Chondrocyte (in vitro differentiated cells): ENCODE measurements at regions not wholly inside any gene's neighbourhood (a gene's known extent, or its start where the extent isn't known, plus 50 kb on each side); places are given as distances from the start of the nearest gene placed in this dataset.

ENCODE experiments used
- DNase-seq: peaks from one replicate; pipeline ENCODE4 v3.0.0; 2021; ENCODE audit warnings: mixed read lengths, low spot score
- H3K27ac Mint-ChIP-seq: one replicate; pipeline ENCODE4 v1.8.0; 2021; ENCODE audit warnings: mild to moderate bottlenecking, moderate library complexity, mixed read lengths; ENCODE audit not compliant: unreplicated experiment
- H3K27me3 Mint-ChIP-seq: 2 replicates; pipeline ENCODE4 v1.8.0; 2021; ENCODE audit warnings: low read depth, mixed read lengths
- H3K36me3 Mint-ChIP-seq: 2 replicates; pipeline ENCODE4 v1.8.0; 2021; ENCODE audit warnings: low read depth, mixed read lengths
- H3K4me1 Mint-ChIP-seq: 2 replicates; pipeline ENCODE4 v1.8.0; 2021; ENCODE audit warnings: low read depth, mild to moderate bottlenecking, mixed read lengths
- H3K4me3 Mint-ChIP-seq: one replicate; pipeline ENCODE4 v1.8.0; 2021; ENCODE audit warnings: mild to moderate bottlenecking, moderate library complexity, mixed read lengths; ENCODE audit not compliant: unreplicated experiment
- H3K9me3 Mint-ChIP-seq: 2 replicates; pipeline ENCODE4 v1.8.0; 2021; ENCODE audit warnings: low read depth, mixed read lengths
- CTCF ChIP-seq: fragments of 200-600 bp; sonication (generic); IDR thresholded peaks from 2 replicates; pipeline ENCODE4 v1.5.0; 2021; ENCODE audit warnings: antibody characterized with exemption, mild to moderate bottlenecking, moderate library complexity

- Mint-ChIP-seq H3K4me1 (peaks cover 2% of the 10 kb centered on the region), H3K9me3 (peaks cover 6% of the 10 kb centered on the region), H3K36me3 (no peaks in the 10 kb centered on the region), H3K27ac (no peak overlapping the region), H3K27me3 (no peaks in the 10 kb centered on the region), H3K4me3 (no peak overlapping the region)
- TF ChIP-seq CTCF = no peak
- DNase-seq = no peak
Measured at GRCh38 chr7:68789597-68789996, 808.7 kb upstream of the AUTS2 start.

- Mint-ChIP-seq H3K9me3 (peaks cover 6% of the 10 kb centered on the region), H3K27me3 (no peaks in the 10 kb centered on the region), H3K4me1 (no peaks in the 10 kb centered on the region), H3K4me3 (no peak overlapping the region), H3K36me3 (no peaks in the 10 kb centered on the region), H3K27ac (no peak overlapping the region)
- DNase-seq = no peak
- no peak for TF ChIP-seq CTCF
Measured at GRCh38 chr7:68792351-68792750, 805.9 kb upstream of the AUTS2 start.

GRCh38 chr7:68793513-68793912, 804.8 kb upstream of the AUTS2 start:
- H3K27ac Mint-ChIP-seq = no peak overlapping the region
- H3K36me3 Mint-ChIP-seq = no peaks in the 10 kb centered on the region
- DNase-seq = no peak
- no peak for TF ChIP-seq CTCF
- H3K4me3 Mint-ChIP-seq = no peak overlapping the region
- H3K9me3 Mint-ChIP-seq = peaks cover 6% of the 10 kb centered on the region
- no peaks in the 10 kb centered on the region for H3K4me1 Mint-ChIP-seq
- H3K27me3 Mint-ChIP-seq = no peaks in the 10 kb centered on the region

GRCh38 chr7:68800316-68800715, 798.0 kb upstream of the AUTS2 start:
- Mint-ChIP-seq H3K27ac (no peak overlapping the region), H3K9me3 (no peaks in the 10 kb centered on the region), H3K4me1 (peaks cover 8% of the 10 kb centered on the region), H3K4me3 (no peak overlapping the region), H3K36me3 (no peaks in the 10 kb centered on the region), H3K27me3 (no peaks in the 10 kb centered on the region)
- TF ChIP-seq CTCF = no peak
- no peak for DNase-seq

- no peak overlapping the region for H3K27ac Mint-ChIP-seq
- no peaks in the 10 kb centered on the region for H3K4me1 Mint-ChIP-seq
- H3K27me3 Mint-ChIP-seq = no peaks in the 10 kb centered on the region
- H3K36me3 Mint-ChIP-seq = no peaks in the 10 kb centered on the region
- no peaks in the 10 kb centered on the region for H3K9me3 Mint-ChIP-seq
- DNase-seq = no peak
- TF ChIP-seq CTCF = no peak
- no peak overlapping the region for H3K4me3 Mint-ChIP-seq
Measured at GRCh38 chr7:68805159-68805558, 793.1 kb upstream of the AUTS2 start.
